Heart left ventricle (tissue), 16 donors: ENCODE measurements at regions not wholly inside any gene's neighbourhood (a gene's known extent, or its start where the extent isn't known, plus 50 kb on each side); places are given as distances from the start of the nearest gene placed in this dataset.

Source experiments
- ATAC-seq, 4 donors: fragments of 200-7000 bp; cut with Tn5 transposase; one replicate each; pipeline ENCODE4 v1.9.1; 2020 to 2022; ENCODE audit warnings: moderate library complexity in 4 of 4, mild to moderate bottlenecking in 3 of 4, moderate number of reproducible peaks in 1 of 4
- DNase-seq, 5 donors: peaks; one replicate each; pipeline ENCODE4 v3.0.0-alpha.2; 2020
- H3K27ac ChIP-seq, 12 donors: fragments of 200-600 bp; sonication (generic) in 4 of 12; one replicate each; pipeline versions ENCODE4 v1.5.0 to v1.8.0; 2016 to 2022; ENCODE audit warnings: mild to moderate bottlenecking in 2 of 12
- H3K27me3 ChIP-seq, 9 donors: fragments of 200-600 bp; sonication (generic) in 2 of 9; one replicate each; pipeline versions ENCODE4 v1.5.1 to v1.8.0; 2016 to 2022; ENCODE audit warnings: mild to moderate bottlenecking in 3 of 9
- H3K36me3 ChIP-seq, 9 donors: fragments of 200-600 bp; sonication (generic) in 2 of 9; one replicate each; pipeline versions ENCODE4 v1.5.0 to v1.8.0; 2018 to 2022; ENCODE audit warnings: mild to moderate bottlenecking in 2 of 9
- H3K4me1 ChIP-seq, 12 donors: fragments of 200-600 bp; sonication (generic) in 4 of 12; one replicate each; pipeline versions ENCODE4 v1.5.0 to v1.8.0; 2016 to 2022; ENCODE audit warnings: mild to moderate bottlenecking in 3 of 12
- H3K4me3 ChIP-seq, 12 donors: fragments of 200-600 bp; sonication (generic) in 4 of 12; one replicate each; pipeline versions ENCODE4 v1.5.0 to v1.8.0; 2017 to 2022; ENCODE audit warnings: mild to moderate bottlenecking in 9 of 12, moderate library complexity in 4 of 12
- H3K9me3 ChIP-seq, 12 donors: fragments of 200-600 bp; sonication (generic) in 4 of 12; one replicate each; pipeline versions ENCODE4 v1.5.0 to v1.8.0; 2016 to 2022; ENCODE audit warnings: mild to moderate bottlenecking in 1 of 12
- POLR2A ChIP-seq, 2 donors: fragments of 450-650 bp; IDR thresholded peaks; one replicate each; pipeline ENCODE4 v1.6.1; 2017; ENCODE audit warnings: antibody characterized with exemption in 2 of 2, mild to moderate bottlenecking in 2 of 2, moderate library complexity in 2 of 2
- WGBS, 4 donors: extraction: QIAGEN DNeasy Blood & Tissue Kit in 2 of 4; methylation state at CpG; one replicate each; pipeline versions ENCODE4 v1.1.5 to v1.1.7; 2013 to 2018; 5-methylcytosine and 5-hydroxymethylcytosine counted together
- intact Hi-C, 10 donors: fragments of 100-400 bp; cut with DNase I; formaldehyde crosslinking; loops; one replicate each; pipeline versions ENCODE4 v1.11.1 to v1.14.2; 2022
- TF ChIP-seq, protein P1 (sequence below), 12 donors: fragments of 200-600 bp; sonication (generic) in 4 of 12; IDR thresholded peaks; one replicate each; pipeline versions ENCODE4 v1.5.0 to v1.8.0; 2018 to 2022; ENCODE audit warnings: antibody characterized with exemption in 12 of 12, mild to moderate bottlenecking in 5 of 12
- donor health status: ischemic (EF 13 %, LVEDD 7.1; RV severe dilation, severe dysfunction).
- donor health status: healthy with polysubstance abuse.
- donor health status: DM: no; HTN: yes; CAD: no.
- donor health status: DM: no; HTN: no; CAD: no.
- donor health status: ischemic (EF 25% LVEDD 6.9; RV normal size, moderate dysfunction).
- donor health status: ischemic (EF 25% LVEDD 5.7; RV mildly dilated, moderate dysfunction).
- donor health status: healthy.
- donor health status: DM: yes; HTN: yes; CAD: no.
- donor health status: ischemic (EF 35%, LVEDD 5.7; RV mildly dilated, moderate dysfunction).
- donor health status: nonischemic (EF 11% LVEDD 7.7; RV severe dilation, severe dysfunction).
- donor health status: DM: yes; HTN: yes; CAD: no.
- donor health status: PGD.
- donor health status: ischemic (EF 29% LVEDD 5.4; RV normal size, mild dysfunction).
- donor health status: nonischemic (EF 23%, LVEDD 6.1; RV moderate dilation, normal function).

DNA sequence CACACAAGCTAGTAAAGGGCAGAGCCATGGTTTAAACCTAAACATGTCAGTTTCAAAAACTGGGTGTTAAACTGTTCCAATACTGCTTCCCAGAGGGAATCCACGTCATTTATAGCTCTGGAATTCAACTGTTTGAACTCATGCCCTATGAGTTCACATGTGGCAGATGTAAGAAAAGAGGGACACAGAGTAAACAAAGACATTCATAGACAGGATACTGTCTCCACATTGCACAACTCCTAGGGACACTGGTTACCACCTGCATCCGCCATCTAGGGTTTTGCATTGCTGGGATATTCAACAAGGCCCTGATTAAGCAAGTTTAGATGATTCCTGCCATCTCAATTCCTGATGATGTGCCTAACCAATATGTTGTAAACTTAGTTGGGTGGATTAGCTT, 134.1 kb upstream of the COL8A1 start:
- intact Hi-C loops, result loop anchor here in 7 of 10 donors (5.0 to 10.0 kb wide), 11 partner anchors 33 to 281 kb away; partner anchors contain the start of gene COL8A1 (in 2 of the 7)
- peak in 1 of 4 donors; percentile 24 for ATAC-seq
- H3K9me3 ChIP-seq, result no peaks in the 10 kb centered on the region
- no peaks in the 10 kb centered on the region for H3K36me3 ChIP-seq
- no peaks in the 10 kb centered on the region for H3K27me3 ChIP-seq
- H3K4me1 ChIP-seq, result peaks cover 0 to 56% (median 30%) of the 10 kb centered on the region in 12 donors
- H3K27ac ChIP-seq, result peak overlapping the region in 6 of 12 donors; percentile 42 to 70 (median 54)
- no peak overlapping the region for H3K4me3 ChIP-seq
- TF ChIP-seq POLR2A (IDR thresholded peaks at IDR 0.05), result no peak
- TF ChIP-seq, protein P1, sequence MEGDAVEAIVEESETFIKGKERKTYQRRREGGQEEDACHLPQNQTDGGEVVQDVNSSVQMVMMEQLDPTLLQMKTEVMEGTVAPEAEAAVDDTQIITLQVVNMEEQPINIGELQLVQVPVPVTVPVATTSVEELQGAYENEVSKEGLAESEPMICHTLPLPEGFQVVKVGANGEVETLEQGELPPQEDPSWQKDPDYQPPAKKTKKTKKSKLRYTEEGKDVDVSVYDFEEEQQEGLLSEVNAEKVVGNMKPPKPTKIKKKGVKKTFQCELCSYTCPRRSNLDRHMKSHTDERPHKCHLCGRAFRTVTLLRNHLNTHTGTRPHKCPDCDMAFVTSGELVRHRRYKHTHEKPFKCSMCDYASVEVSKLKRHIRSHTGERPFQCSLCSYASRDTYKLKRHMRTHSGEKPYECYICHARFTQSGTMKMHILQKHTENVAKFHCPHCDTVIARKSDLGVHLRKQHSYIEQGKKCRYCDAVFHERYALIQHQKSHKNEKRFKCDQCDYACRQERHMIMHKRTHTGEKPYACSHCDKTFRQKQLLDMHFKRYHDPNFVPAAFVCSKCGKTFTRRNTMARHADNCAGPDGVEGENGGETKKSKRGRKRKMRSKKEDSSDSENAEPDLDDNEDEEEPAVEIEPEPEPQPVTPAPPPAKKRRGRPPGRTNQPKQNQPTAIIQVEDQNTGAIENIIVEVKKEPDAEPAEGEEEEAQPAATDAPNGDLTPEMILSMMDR (IDR thresholded peaks at IDR 0.05), result no peak
- 71 to 81% (median 80%) methylated on average over 2 of the region's 2 CpGs for WGBS, 4 donors
- no peak for DNase-seq

DNA sequence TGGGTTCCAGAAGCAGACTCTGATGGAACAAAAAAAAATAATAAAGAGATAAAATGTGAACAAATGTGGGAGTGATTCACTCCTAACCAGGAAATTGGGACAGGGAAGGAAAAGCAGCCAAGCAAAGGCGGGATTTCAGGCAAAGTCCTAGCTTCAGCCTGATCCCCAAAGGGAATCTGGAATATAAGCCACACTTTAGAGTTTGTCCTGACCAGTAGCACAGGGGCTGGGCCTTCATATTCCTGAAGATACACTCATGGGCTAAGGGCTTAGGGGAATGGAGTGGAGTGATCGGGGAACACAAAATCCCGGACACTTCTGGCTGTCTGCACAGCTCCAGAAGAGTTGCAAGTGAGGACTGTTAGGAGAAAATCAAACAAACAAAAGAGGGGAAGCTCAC, 135.0 kb upstream of the COL8A1 start:
- 49 to 67% (median 62%) methylated on average over 3 of the region's 3 CpGs for WGBS, 4 donors
- ATAC-seq (peak; percentile 20 to 43 (median 24)), DNase-seq (peak in 2 of 5 donors; percentile 29 to 37)
- TF ChIP-seq, protein P1 (IDR thresholded peaks at IDR 0.05), result no peak
- no peak for TF ChIP-seq POLR2A (IDR thresholded peaks at IDR 0.05)
- H3K27me3 ChIP-seq, result no peaks in the 10 kb centered on the region
- no peaks in the 10 kb centered on the region for H3K9me3 ChIP-seq
- no peaks in the 10 kb centered on the region for H3K36me3 ChIP-seq
- no peak overlapping the region for H3K4me3 ChIP-seq
- peaks cover 0 to 63% (median 27%) of the 10 kb centered on the region in 12 donors for H3K4me1 ChIP-seq
- peak overlapping the region in 11 of 12 donors; percentile 30 to 70 (median 45) for H3K27ac ChIP-seq
- intact Hi-C loops, result loop anchor here in 7 of 10 donors (5.0 to 10.0 kb wide), 11 partner anchors 34 to 281 kb away; partner anchors contain the start of gene COL8A1 (in 2 of the 7)

DNA sequence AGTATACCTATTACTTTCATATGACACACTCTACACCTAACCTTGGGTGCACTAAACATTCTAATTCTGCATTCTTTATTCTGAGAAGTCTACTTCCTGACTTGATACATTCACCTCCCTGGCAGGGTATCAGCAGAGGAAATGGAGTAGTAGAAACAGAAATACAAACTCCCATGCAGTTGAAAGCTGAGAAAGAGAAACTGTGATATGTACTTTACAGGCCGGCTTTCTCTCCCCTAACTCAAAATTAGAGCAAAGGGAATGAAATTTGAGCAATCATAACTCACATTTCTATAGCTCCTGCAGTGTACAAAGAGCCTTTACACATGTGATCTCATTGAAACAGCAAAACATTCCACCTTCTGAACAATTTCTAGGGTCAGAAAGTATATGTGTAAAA, 135.5 kb upstream of the COL8A1 start:
- DNase-seq (no peak), ATAC-seq (no peak)
- peaks cover 0 to 65% (median 25%) of the 10 kb centered on the region in 12 donors for H3K4me1 ChIP-seq
- TF ChIP-seq POLR2A (IDR thresholded peaks at IDR 0.05), result no peak
- TF ChIP-seq, protein P1 (IDR thresholded peaks at IDR 0.05), result no peak
- WGBS, 4 donors, result 43 to 55% (median 50%) methylated on average over 1 of the region's 1 CpG
- H3K36me3 ChIP-seq, result no peaks in the 10 kb centered on the region
- H3K4me3 ChIP-seq, result no peak overlapping the region
- no peaks in the 10 kb centered on the region for H3K9me3 ChIP-seq
- no peaks in the 10 kb centered on the region for H3K27me3 ChIP-seq
- H3K27ac ChIP-seq, result peak overlapping the region in 10 of 12 donors; percentile 30 to 70 (median 48)
- intact Hi-C loops, result loop anchor here in 7 of 10 donors (5.0 to 10.0 kb wide), 11 partner anchors 34 to 282 kb away; partner anchors contain the start of gene COL8A1 (in 2 of the 7)

DNA sequence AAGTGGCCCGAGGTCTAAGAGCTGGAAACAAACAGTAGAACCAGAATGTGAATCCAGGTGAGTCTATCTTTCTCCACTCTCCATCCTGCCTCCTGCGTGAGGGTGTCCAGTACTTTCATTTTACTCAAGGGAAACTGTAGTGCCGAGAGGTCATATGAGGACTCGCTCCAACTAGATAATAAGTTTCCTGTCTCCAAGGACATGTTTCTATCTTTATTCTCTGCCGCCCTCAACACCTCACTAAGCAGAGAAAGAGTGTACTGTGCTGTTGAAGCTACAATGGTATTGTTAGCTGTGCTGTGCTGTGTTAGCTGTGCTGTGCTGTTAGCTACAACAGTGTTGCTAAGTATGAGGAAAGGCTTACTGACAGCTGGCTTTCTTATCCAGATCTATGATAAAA, 137.9 kb upstream of the COL8A1 start:
- Histone ChIP-seq H3K27me3 (no peaks in the 10 kb centered on the region), H3K4me3 (peak overlapping the region in 1 of 12 donors; percentile 7), H3K27ac (peak overlapping the region in 6 of 12 donors; percentile 3 to 44 (median 26)), H3K4me1 (peaks cover 0 to 61% (median 25%) of the 10 kb centered on the region in 12 donors), H3K9me3 (peaks cover 0 to 10% (median 0%) of the 10 kb centered on the region in 12 donors), H3K36me3 (no peaks in the 10 kb centered on the region)
- WGBS, 4 donors, result 14 to 24% (median 20%) methylated on average over 5 of the region's 5 CpGs
- intact Hi-C loops, result loop anchor here in 7 of 10 donors (2.0 to 10.0 kb wide), 13 partner anchors 37 to 284 kb away; partner anchors contain the start of gene COL8A1 (in 2 of the 7)
- no peak for DNase-seq
- TF ChIP-seq, protein P1 (IDR thresholded peaks at IDR 0.05), result no peak
- no peak for TF ChIP-seq POLR2A (IDR thresholded peaks at IDR 0.05)
- peak in 3 of 4 donors; percentile 65 to 80 (median 66) for ATAC-seq
